ENCODE measurements at regions not wholly inside any gene's neighbourhood (a gene's known extent, or its start where the extent isn't known, plus 50 kb on each side); places are given as distances from the start of the nearest gene placed in this dataset.

- no peak for FAIRE-seq
- intact Hi-C loops (cut with DNase I) = no loop called here
- Histone ChIP-seq H3K9me3 (no peaks in the 10 kb centered on the region), H3K27me3 (no peaks in the 10 kb centered on the region), H3K4me1 (no peaks in the 10 kb centered on the region), H3K4me3 (no peak overlapping the region), H3K27ac (no peak overlapping the region), H3K36me3 (no peaks in the 10 kb centered on the region)
- 29 to 41% methylated on average over 1 of the region's 1 CpG for WGBS, 2 donors
- ATAC-seq = no peak
- no peak for DNase-seq
- TF ChIP-seq, protein P1, sequence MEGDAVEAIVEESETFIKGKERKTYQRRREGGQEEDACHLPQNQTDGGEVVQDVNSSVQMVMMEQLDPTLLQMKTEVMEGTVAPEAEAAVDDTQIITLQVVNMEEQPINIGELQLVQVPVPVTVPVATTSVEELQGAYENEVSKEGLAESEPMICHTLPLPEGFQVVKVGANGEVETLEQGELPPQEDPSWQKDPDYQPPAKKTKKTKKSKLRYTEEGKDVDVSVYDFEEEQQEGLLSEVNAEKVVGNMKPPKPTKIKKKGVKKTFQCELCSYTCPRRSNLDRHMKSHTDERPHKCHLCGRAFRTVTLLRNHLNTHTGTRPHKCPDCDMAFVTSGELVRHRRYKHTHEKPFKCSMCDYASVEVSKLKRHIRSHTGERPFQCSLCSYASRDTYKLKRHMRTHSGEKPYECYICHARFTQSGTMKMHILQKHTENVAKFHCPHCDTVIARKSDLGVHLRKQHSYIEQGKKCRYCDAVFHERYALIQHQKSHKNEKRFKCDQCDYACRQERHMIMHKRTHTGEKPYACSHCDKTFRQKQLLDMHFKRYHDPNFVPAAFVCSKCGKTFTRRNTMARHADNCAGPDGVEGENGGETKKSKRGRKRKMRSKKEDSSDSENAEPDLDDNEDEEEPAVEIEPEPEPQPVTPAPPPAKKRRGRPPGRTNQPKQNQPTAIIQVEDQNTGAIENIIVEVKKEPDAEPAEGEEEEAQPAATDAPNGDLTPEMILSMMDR (IDR thresholded peaks at IDR 0.05) = no peak
Observed at GRCh38 chr4:11512871-11513270, 84.2 kb upstream of the HS3ST1 start.

DNA sequence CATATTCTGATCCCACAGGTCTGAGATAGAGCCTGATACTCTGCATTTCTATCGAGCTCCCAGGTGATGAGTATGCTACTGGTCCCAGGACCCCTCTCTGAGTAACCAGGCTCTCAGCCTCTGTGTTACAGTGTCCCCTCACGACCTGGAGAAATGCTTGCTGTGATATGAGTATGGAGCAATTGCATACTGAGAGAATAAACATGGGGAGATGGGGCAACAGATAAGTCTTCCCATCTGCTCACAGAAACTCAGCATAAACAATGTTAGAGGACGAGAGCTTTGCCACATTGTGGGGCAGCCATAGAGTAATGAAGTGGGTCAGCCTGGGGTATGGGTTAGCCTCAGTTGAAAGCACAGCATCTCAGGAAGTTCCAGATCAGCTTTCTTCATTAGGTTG is 82.6 kb upstream of the HS3ST1 start:
- intact Hi-C loops (cut with DNase I) = no loop called here
- ATAC-seq (no peak), FAIRE-seq (no peak), DNase-seq (no peak)
- H3K9me3 ChIP-seq = no peaks in the 10 kb centered on the region
- TF ChIP-seq, protein P1 (IDR thresholded peaks at IDR 0.05) = no peak
- no peaks in the 10 kb centered on the region for H3K4me1 ChIP-seq
- no peak overlapping the region for H3K4me3 ChIP-seq
- WGBS, 2 donors = 33 to 38% methylated on average over 3 of the region's 3 CpGs
- no peaks in the 10 kb centered on the region for H3K36me3 ChIP-seq
- H3K27me3 ChIP-seq = no peaks in the 10 kb centered on the region
- no peak overlapping the region for H3K27ac ChIP-seq

GRCh38 chr4:11507920-11508319 is 79.2 kb upstream of the HS3ST1 start:
- FAIRE-seq = no peak
- no peak for ATAC-seq
- TF ChIP-seq, protein P1 (IDR thresholded peaks at IDR 0.05) = no peak
- no peaks in the 10 kb centered on the region for H3K27me3 ChIP-seq
- H3K9me3 ChIP-seq = no peaks in the 10 kb centered on the region
- no peak overlapping the region for H3K27ac ChIP-seq
- DNase-seq = peak in 2 of 6 donors; percentile 17 to 21
- WGBS, 2 donors = 44 to 60% methylated on average over 3 of the region's 3 CpGs
- H3K4me3 ChIP-seq = no peak overlapping the region
- H3K36me3 ChIP-seq = no peaks in the 10 kb centered on the region
- peaks cover 0 to 6% (median 0%) of the 10 kb centered on the region in 3 donors for H3K4me1 ChIP-seq
- intact Hi-C loops (cut with DNase I) = no loop called here

GRCh38 chr4:11506194-11506593 is 77.5 kb upstream of the HS3ST1 start:
- Histone ChIP-seq H3K4me3 (no peak overlapping the region), H3K27ac (no peak overlapping the region), H3K4me1 (peaks cover 0 to 6% (median 0%) of the 10 kb centered on the region in 3 donors), H3K9me3 (no peaks in the 10 kb centered on the region), H3K27me3 (no peaks in the 10 kb centered on the region), H3K36me3 (no peaks in the 10 kb centered on the region)
- ATAC-seq (no peak), DNase-seq (no peak), FAIRE-seq (no peak)
- intact Hi-C loops (cut with DNase I) = no loop called here
- TF ChIP-seq, protein P1 (IDR thresholded peaks at IDR 0.05) = no peak
- WGBS, 2 donors = 64 to 84% methylated on average over 4 of the region's 4 CpGs

DNA sequence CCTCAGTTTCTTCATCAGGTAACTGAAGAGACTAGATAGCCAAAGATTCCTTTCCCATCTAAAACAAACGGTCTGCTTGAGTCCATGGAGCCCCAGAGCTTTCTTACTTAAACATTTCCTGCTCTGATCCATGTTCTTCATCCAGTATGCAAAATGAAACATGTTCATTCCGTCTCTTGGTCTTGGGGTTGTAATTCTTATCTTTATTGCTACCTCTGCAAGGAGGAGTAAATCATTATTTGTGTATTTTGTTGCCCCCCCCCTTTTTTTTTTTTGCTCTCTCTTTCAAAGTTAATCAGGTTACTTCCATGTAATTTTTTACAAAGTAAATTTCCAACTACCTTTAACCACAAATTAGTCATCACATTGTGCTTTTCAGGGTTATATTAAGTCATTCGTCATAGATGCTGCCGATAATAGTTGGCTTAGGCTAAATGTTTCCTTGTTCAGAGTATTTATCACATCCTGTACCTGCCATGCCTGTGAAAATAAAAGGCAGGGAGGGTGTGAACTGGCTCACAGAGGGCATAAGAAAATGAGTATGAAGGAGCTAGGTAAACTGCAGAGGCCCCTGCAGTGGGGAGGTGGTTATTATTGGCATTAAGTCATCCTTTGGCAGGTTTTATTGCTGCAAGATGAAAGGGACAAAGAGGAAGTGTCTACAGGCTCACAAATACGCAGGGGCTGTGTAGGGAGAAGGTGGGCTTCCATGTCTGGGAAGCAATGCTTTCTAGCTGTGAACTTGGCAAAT is 76.7 kb upstream of the HS3ST1 start:
- TF ChIP-seq, protein P1 (IDR thresholded peaks at IDR 0.05) = no peak
- Histone ChIP-seq H3K4me3 (no peak overlapping the region), H3K27ac (no peak overlapping the region), H3K36me3 (no peaks in the 10 kb centered on the region), H3K9me3 (no peaks in the 10 kb centered on the region), H3K4me1 (peaks cover 0 to 6% (median 0%) of the 10 kb centered on the region in 3 donors), H3K27me3 (no peaks in the 10 kb centered on the region)
- ATAC-seq = peak; percentile 93 to 96 (median 94)
- intact Hi-C loops (cut with DNase I) = no loop called here
- FAIRE-seq = peak; percentile 65
- DNase-seq = peak in 1 of 6 donors; percentile 39
- WGBS, 2 donors = 12 to 17% methylated on average over 5 of the region's 5 CpGs

Data from pancreas (tissue), 10 donors.